Muscle layer of duodenum (tissue), 2 donors: ENCODE measurements at regions not wholly inside any gene's neighbourhood (a gene's known extent, or its start where the extent isn't known, plus 50 kb on each side); places are given as distances from the start of the nearest gene placed in this dataset.

Experiments
- H3K27ac ChIP-seq: one replicate; pipeline ENCODE4 v1.7.0; 2013; ENCODE audit warnings: mild to moderate bottlenecking, low read length
- H3K27me3 ChIP-seq: one replicate; pipeline ENCODE4 v1.7.0; 2013; ENCODE audit warnings: low read depth, mild to moderate bottlenecking, control low read depth, low read length
- H3K36me3 ChIP-seq, 2 donors: one replicate each; pipeline ENCODE4 v1.7.0; 2013; ENCODE audit warnings: low read length in 2 of 2, control low read depth in 1 of 2, mild to moderate bottlenecking in 1 of 2; ENCODE audit not compliant: insufficient read depth in 2 of 2, control insufficient read depth in 1 of 2
- H3K4me1 ChIP-seq, 2 donors: one replicate each; pipeline ENCODE4 v1.7.0; 2013; ENCODE audit warnings: low read length in 2 of 2, mild to moderate bottlenecking in 2 of 2, control low read depth in 1 of 2, moderate library complexity in 1 of 2; ENCODE audit not compliant: insufficient read depth in 2 of 2, control insufficient read depth in 1 of 2
- H3K4me3 ChIP-seq, 2 donors: one replicate each; pipeline ENCODE4 v1.7.0; 2013; ENCODE audit warnings: low read length in 2 of 2, low read depth in 1 of 2, mild to moderate bottlenecking in 1 of 2
- H3K9me3 ChIP-seq, 2 donors: one replicate each; pipeline ENCODE4 v1.7.0; 2013; ENCODE audit warnings: low read length in 2 of 2, control low read depth in 1 of 2, mild to moderate bottlenecking in 1 of 2; ENCODE audit not compliant: control insufficient read depth in 1 of 2
- donor health status: healthy.

GRCh38 chr18:6659963-6660725 lies 69.4 kb upstream of the ARHGAP28 start:
- H3K9me3 ChIP-seq: peaks cover 0 to 4% of the 10 kb centered on the region in 2 donors
- no peaks in the 10 kb centered on the region for H3K4me1 ChIP-seq
- H3K36me3 ChIP-seq: no peaks in the 10 kb centered on the region

GRCh38 chr18:6661692-6662415 lies 67.7 kb upstream of the ARHGAP28 start:
- Histone ChIP-seq H3K9me3 (peaks cover 0 to 1% of the 10 kb centered on the region in 2 donors), H3K27me3 (no peaks in the 10 kb centered on the region), H3K36me3 (no peaks in the 10 kb centered on the region), H3K27ac (no peak overlapping the region), H3K4me1 (no peaks in the 10 kb centered on the region), H3K4me3 (no peak overlapping the region)

More at GRCh38 chr18:6659963-6660725, 69.4 kb upstream of the ARHGAP28 start:
- Histone ChIP-seq H3K4me3 (no peak overlapping the region), H3K27me3 (no peaks in the 10 kb centered on the region), H3K27ac (no peak overlapping the region)

GRCh38 chr18:6666012-6666685 lies 63.4 kb upstream of the ARHGAP28 start:
- Histone ChIP-seq H3K4me1 (no peaks in the 10 kb centered on the region), H3K36me3 (no peaks in the 10 kb centered on the region), H3K27ac (no peak overlapping the region), H3K27me3 (no peaks in the 10 kb centered on the region), H3K4me3 (no peak overlapping the region), H3K9me3 (no peaks in the 10 kb centered on the region)

GRCh38 chr18:6668836-6669235 lies 60.7 kb upstream of the ARHGAP28 start:
- Histone ChIP-seq H3K4me3 (no peak overlapping the region), H3K27ac (no peak overlapping the region), H3K27me3 (no peaks in the 10 kb centered on the region), H3K36me3 (no peaks in the 10 kb centered on the region), H3K4me1 (no peaks in the 10 kb centered on the region), H3K9me3 (no peaks in the 10 kb centered on the region)

GRCh38 chr18:6672821-6673308 lies 56.7 kb upstream of the ARHGAP28 start:
- H3K27me3 ChIP-seq: no peaks in the 10 kb centered on the region
- no peaks in the 10 kb centered on the region for H3K4me1 ChIP-seq
- H3K4me3 ChIP-seq: no peak overlapping the region
- H3K36me3 ChIP-seq: no peaks in the 10 kb centered on the region
- H3K9me3 ChIP-seq: no peaks in the 10 kb centered on the region
- H3K27ac ChIP-seq: no peak overlapping the region

- H3K9me3 ChIP-seq: no peaks in the 10 kb centered on the region
- no peaks in the 10 kb centered on the region for H3K27me3 ChIP-seq
- no peaks in the 10 kb centered on the region for H3K4me1 ChIP-seq
- H3K27ac ChIP-seq: no peak overlapping the region
- no peak overlapping the region for H3K4me3 ChIP-seq
- H3K36me3 ChIP-seq: no peaks in the 10 kb centered on the region
Observed at GRCh38 chr18:6677086-6677485, 52.4 kb upstream of the ARHGAP28 start.

- H3K4me1 ChIP-seq: no peaks in the 10 kb centered on the region
- H3K9me3 ChIP-seq: no peaks in the 10 kb centered on the region
- no peak overlapping the region for H3K4me3 ChIP-seq
Observed at GRCh38 chr18:6679201-6679600, 50.3 kb upstream of the ARHGAP28 start.

More at GRCh38 chr18:6679201-6679600, 50.3 kb upstream of the ARHGAP28 start:
- Histone ChIP-seq H3K27me3 (no peaks in the 10 kb centered on the region), H3K27ac (no peak overlapping the region), H3K36me3 (no peaks in the 10 kb centered on the region)
